ENCODE measurements at regions not wholly inside any gene's neighbourhood (a gene's known extent, or its start where the extent isn't known, plus 50 kb on each side); places are given as distances from the start of the nearest gene placed in this dataset.

- WGBS (ENCODE audit: low lambda C conversion rate): 50% methylated on average over 1 of the region's 1 CpG
- no peaks in the 10 kb centered on the region for H3K9me3 ChIP-seq (ENCODE audit: low read length)
- CTCF ChIA-PET (ENCODE audit: low intra/inter-chr PET ratio, low total read pairs): no interaction called here
- TF ChIP-seq HDAC2 (CRISPR knock-in tag; IDR thresholded peaks at IDR 0.05) (no peak), RBFOX2 (IDR thresholded peaks at IDR 0.05; ENCODE audit: low read depth, low read length) (no peak), SP2 (CRISPR knock-in tag; IDR thresholded peaks at IDR 0.05) (no peak), MYNN (CRISPR knock-in tag; IDR thresholded peaks at IDR 0.05; ENCODE audit: low read depth) (no peak), NR2F6 (IDR thresholded peaks at IDR 0.05) (no peak), NR2F6 (CRISPR knock-in tag; IDR thresholded peaks at IDR 0.05) (no peak), PATZ1 (CRISPR knock-in tag; IDR thresholded peaks at IDR 0.05) (no peak), DNMT1 (CRISPR knock-in tag; IDR thresholded peaks at IDR 0.05) (no peak), ISL2 (CRISPR knock-in tag; IDR thresholded peaks at IDR 0.05) (no peak), JARID2 (CRISPR knock-in tag; IDR thresholded peaks at IDR 0.05; ENCODE audit: insufficient replicate concordance) (no peak), ZNF570 (CRISPR knock-in tag; IDR thresholded peaks at IDR 0.05; ENCODE audit: borderline replicate concordance) (no peak), ZNF225 (CRISPR knock-in tag; IDR thresholded peaks at IDR 0.05) (no peak), POLR2AphosphoS5 (IDR thresholded peaks at IDR 0.05; ENCODE audit: low read depth, low read length) (no peak), EEA1 (CRISPR knock-in tag; IDR thresholded peaks at IDR 0.05; ENCODE audit: borderline replicate concordance) (no peak), FUBP1 (CRISPR knock-in tag; IDR thresholded peaks at IDR 0.05; ENCODE audit: borderline replicate concordance) (no peak), NKX3-1 (CRISPR knock-in tag; IDR thresholded peaks at IDR 0.05) (no peak), ATF7-NPFF (CRISPR knock-in tag; IDR thresholded peaks at IDR 0.05; ENCODE audit: low read depth) (no peak)
- TF ChIP-seq, protein P1, sequence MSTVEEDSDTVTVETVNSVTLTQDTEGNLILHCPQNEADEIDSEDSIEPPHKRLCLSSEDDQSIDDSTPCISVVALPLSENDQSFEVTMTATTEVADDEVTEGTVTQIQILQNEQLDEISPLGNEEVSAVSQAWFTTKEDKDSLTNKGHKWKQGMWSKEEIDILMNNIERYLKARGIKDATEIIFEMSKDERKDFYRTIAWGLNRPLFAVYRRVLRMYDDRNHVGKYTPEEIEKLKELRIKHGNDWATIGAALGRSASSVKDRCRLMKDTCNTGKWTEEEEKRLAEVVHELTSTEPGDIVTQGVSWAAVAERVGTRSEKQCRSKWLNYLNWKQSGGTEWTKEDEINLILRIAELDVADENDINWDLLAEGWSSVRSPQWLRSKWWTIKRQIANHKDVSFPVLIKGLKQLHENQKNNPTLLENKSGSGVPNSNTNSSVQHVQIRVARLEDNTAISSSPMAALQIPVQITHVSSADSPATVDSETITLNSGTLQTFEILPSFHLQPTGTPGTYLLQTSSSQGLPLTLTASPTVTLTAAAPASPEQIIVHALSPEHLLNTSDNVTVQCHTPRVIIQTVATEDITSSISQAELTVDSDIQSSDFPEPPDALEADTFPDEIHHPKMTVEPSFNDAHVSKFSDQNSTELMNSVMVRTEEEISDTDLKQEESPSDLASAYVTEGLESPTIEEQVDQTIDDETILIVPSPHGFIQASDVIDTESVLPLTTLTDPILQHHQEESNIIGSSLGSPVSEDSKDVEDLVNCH (CRISPR knock-in tag; IDR thresholded peaks at IDR 0.05): no peak
- TF ChIP-seq, protein P2, sequence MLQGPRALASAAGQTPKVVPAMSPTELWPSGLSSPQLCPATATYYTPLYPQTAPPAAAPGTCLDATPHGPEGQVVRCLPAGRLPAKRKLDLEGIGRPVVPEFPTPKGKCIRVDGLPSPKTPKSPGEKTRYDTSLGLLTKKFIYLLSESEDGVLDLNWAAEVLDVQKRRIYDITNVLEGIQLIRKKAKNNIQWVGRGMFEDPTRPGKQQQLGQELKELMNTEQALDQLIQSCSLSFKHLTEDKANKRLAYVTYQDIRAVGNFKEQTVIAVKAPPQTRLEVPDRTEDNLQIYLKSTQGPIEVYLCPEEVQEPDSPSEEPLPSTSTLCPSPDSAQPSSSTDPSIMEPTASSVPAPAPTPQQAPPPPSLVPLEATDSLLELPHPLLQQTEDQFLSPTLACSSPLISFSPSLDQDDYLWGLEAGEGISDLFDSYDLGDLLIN (CRISPR knock-in tag; IDR thresholded peaks at IDR 0.05; ENCODE audit: borderline replicate concordance): no peak
- TF ChIP-seq, protein P3, sequence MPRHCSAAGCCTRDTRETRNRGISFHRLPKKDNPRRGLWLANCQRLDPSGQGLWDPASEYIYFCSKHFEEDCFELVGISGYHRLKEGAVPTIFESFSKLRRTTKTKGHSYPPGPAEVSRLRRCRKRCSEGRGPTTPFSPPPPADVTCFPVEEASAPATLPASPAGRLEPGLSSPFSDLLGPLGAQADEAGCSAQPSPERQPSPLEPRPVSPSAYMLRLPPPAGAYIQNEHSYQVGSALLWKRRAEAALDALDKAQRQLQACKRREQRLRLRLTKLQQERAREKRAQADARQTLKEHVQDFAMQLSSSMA (CRISPR knock-in tag; IDR thresholded peaks at IDR 0.05): no peak
Measured at GRCh38 chr4:60938181-60938580, 261.9 kb upstream of the ADGRL3 start.

More at GRCh38 chr4:60938181-60938580, 261.9 kb upstream of the ADGRL3 start:
- Histone ChIP-seq H3K4me3 (replicated peaks in 1 of 3; ENCODE audit: insufficient read depth in 1 of 3, low read depth in 2 of 3, low read length in 3 of 3) (no peak overlapping the region), H3K27ac (ENCODE audit: extremely low read length, insufficient read depth, low read length) (no peak overlapping the region), H2AFZ (ENCODE audit: low read length) (no peak overlapping the region), H3K4me2 (ENCODE audit: low read depth, low read length) (no peak overlapping the region), H4K20me1 (ENCODE audit: insufficient read depth, low read length) (no peaks in the 10 kb centered on the region), H3K36me3 (replicated peaks in 1 of 2; ENCODE audit: control insufficient read depth in 1 of 2, insufficient read depth in 2 of 2, low read length in 2 of 2) (no peaks in the 10 kb centered on the region), H3K79me2 (ENCODE audit: insufficient read depth, low read length) (no peaks in the 10 kb centered on the region), H3K4me1 (ENCODE audit: insufficient read depth, low read length) (no peaks in the 10 kb centered on the region), H3K9ac (ENCODE audit: insufficient read depth, low read depth, low read length) (no peak overlapping the region), H3K27me3 (ENCODE audit: control insufficient read depth in 1 of 2, insufficient read depth in 2 of 2, low read length in 2 of 2) (no peaks in the 10 kb centered on the region; a peak in 1 of 5 replicates)
- intact Hi-C loops (cut with micrococcal nuclease; ENCODE audit: unreplicated experiment) (no loop called here), in situ Hi-C loops (cut with HindIII; ENCODE audit: extremely low pct_ligation_motif_present, low pct_unique_long_range_greater_than_20kb) (no loop called here)
- FAIRE-seq (no peak), ATAC-seq (no peak), DNase-seq (ENCODE audit: low spot score) (no peak)
- POLR2A ChIA-PET: no interaction called here
- BruUV-seq (replicated peaks): no TSS peak
